Stimulated activated CD4-positive, alpha-beta T cell treated with anti-CD3 and anti-CD28 coated beads, Interleukin-2, amount 100 ng/mL, for 4 hours (primary cell): ENCODE measurements at regions not wholly inside any gene's neighbourhood (a gene's known extent, or its start where the extent isn't known, plus 50 kb on each side); places are given as distances from the start of the nearest gene placed in this dataset.
A peak's percentile ranks its signal among the peaks of the same experiment; 100 is the strongest.

Source experiments
- DNase-seq: peaks from one replicate; pipeline ENCODE4 v3.0.0-alpha.2; 2020; ENCODE audit warnings: low read depth

- DNase-seq = no peak
These were observed 173.2 kb downstream of the CDH26 start for GRCh38 chr20:60131375-60131774.

- no peak for DNase-seq
These were observed 174.1 kb downstream of the CDH26 start for GRCh38 chr20:60132162-60132826.

GRCh38 chr20:60132827-60133670 lies 174.8 kb downstream of the CDH26 start:
- no peak for DNase-seq

GRCh38 chr20:60135276-60135675 lies 177.1 kb downstream of the CDH26 start:
- no peak for DNase-seq

- no peak for DNase-seq
These were observed 178.6 kb downstream of the CDH26 start for GRCh38 chr20:60136645-60137401.

- no peak for DNase-seq
These were observed 179.5 kb downstream of the CDH26 start for GRCh38 chr20:60137657-60138245.

- peak; percentile 25 for DNase-seq
These were observed 180.3 kb downstream of the CDH26 start for GRCh38 chr20:60138256-60139220.

GRCh38 chr20:60139663-60140446 lies 181.6 kb downstream of the CDH26 start:
- no peak for DNase-seq

GRCh38 chr20:60142587-60142986 lies 184.4 kb downstream of the CDH26 start:
- DNase-seq = no peak

GRCh38 chr20:60143261-60143842 lies 185.1 kb downstream of the CDH26 start:
- no peak for DNase-seq

GRCh38 chr20:60144404-60144803 lies 186.2 kb downstream of the CDH26 start:
- no peak for DNase-seq

- DNase-seq = no peak
These were observed 186.8 kb downstream of the CDH26 start for GRCh38 chr20:60144974-60145527.

- DNase-seq = no peak
These were observed 188.8 kb downstream of the CDH26 start for GRCh38 chr20:60147004-60147403.

- no peak for DNase-seq
These were observed 190.7 kb downstream of the CDH26 start for GRCh38 chr20:60148885-60149284.

- no peak for DNase-seq
These were observed 194.6 kb downstream of the CDH26 start for GRCh38 chr20:60152792-60153191.

GRCh38 chr20:60160451-60161145 lies 202.4 kb downstream of the CDH26 start:
- DNase-seq = no peak

GRCh38 chr20:60167812-60168211 lies 209.6 kb downstream of the CDH26 start:
- no peak for DNase-seq

GRCh38 chr20:60168963-60169362 lies 210.7 kb downstream of the CDH26 start:
- no peak for DNase-seq

- DNase-seq = no peak
These were observed 211.9 kb downstream of the CDH26 start for GRCh38 chr20:60170116-60170515.
